GM13977 (cell line): ENCODE measurements at regions not wholly inside any gene's neighbourhood (a gene's known extent, or its start where the extent isn't known, plus 50 kb on each side); places are given as distances from the start of the nearest gene placed in this dataset.
"Not testable (repeated sequence)": the region's sequence is repeated elsewhere in the genome, so short reads cannot be mapped to it uniquely, and the experiment has no call there.

ENCODE experiments used
- DNase-seq: peaks from one replicate; pipeline ENCODE4 v3.0.0; 2012; ENCODE audit warnings: low spot score
- in situ Hi-C: fragments of 300-500 bp; cut with MboI; formaldehyde crosslinking; loops from one replicate; pipeline ENCODE4 v1.12.0; 2022; ENCODE audit warnings: low sequenced_read_pairs, low pct_unique_long_range_greater_than_20kb, mixed read lengths, inconsistent platforms; ENCODE audit not compliant: unreplicated experiment
- TF ChIP-seq, protein P1 (sequence below): IDR thresholded peaks from 2 replicates; pipeline ENCODE4 v1.5.1; 2012; ENCODE audit warnings: mild to moderate bottlenecking, control low read depth; ENCODE audit not compliant: insufficient read depth; ENCODE audit errors: extremely low read depth, missing control alignments

DNA sequence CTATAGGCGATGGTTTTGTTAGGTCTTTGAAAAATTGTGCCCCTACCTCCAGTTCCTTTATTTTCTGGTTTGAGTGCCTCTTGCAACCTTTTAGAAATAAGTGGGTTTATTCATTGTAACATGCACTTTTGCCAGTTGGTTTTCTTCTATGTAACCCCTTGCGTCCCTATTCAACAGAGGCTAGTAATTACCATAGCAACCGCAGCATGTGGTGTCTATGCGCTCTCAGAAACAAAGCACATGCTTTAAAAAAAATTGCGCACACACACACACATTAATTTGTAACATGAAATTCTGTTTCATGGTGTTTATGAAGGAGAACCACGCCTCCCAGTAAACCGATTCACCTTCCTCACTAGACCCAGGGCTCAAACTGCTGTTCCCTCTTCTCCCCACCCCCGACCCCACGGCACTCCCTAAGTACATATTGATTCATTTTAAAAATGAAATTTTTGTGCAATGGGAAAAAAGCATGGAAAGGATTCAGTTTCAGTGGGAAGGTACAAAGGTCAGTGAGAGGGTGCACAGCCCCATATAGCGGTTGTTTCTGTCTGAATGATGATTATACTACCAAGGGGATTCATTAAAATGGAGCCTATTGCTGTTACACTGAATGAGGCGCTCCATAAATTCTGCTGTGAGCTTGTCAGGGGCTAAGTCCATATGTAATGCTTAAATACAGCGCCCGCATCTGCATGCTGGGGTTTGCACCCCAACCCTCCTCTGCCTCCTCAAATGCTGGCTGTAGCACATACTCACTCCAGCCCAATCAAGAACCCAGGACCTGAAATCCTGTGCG is 206.9 kb downstream of the ICOS start:
- TF ChIP-seq, protein P1, sequence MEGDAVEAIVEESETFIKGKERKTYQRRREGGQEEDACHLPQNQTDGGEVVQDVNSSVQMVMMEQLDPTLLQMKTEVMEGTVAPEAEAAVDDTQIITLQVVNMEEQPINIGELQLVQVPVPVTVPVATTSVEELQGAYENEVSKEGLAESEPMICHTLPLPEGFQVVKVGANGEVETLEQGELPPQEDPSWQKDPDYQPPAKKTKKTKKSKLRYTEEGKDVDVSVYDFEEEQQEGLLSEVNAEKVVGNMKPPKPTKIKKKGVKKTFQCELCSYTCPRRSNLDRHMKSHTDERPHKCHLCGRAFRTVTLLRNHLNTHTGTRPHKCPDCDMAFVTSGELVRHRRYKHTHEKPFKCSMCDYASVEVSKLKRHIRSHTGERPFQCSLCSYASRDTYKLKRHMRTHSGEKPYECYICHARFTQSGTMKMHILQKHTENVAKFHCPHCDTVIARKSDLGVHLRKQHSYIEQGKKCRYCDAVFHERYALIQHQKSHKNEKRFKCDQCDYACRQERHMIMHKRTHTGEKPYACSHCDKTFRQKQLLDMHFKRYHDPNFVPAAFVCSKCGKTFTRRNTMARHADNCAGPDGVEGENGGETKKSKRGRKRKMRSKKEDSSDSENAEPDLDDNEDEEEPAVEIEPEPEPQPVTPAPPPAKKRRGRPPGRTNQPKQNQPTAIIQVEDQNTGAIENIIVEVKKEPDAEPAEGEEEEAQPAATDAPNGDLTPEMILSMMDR = no peak
- in situ Hi-C loops = no loop called here

DNA sequence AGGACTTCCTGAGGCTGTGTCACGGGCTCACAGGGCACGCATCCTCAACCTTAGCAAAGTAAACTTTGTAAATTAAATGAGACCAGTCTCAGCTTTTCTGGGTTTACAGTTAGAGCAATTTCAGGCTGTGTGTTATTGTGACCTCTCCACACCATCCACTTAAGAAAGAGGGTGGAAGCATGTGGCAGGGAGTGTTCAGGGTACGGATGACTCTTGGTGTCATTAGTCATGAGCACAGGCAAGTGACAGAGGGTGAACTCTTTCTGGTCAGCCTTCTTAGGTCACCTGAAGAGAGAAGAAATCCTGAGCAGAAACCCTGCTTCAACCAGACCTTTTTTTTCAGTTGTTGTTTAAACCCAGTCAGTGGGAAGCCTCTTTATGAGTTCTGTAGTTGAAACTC is 207.9 kb downstream of the ICOS start:
- DNase-seq = no peak
- TF ChIP-seq, protein P1 = no peak
- in situ Hi-C loops = no loop called here

More for the DNA sequence above, 206.9 kb downstream of the ICOS start:
- DNase-seq = no peak

DNA sequence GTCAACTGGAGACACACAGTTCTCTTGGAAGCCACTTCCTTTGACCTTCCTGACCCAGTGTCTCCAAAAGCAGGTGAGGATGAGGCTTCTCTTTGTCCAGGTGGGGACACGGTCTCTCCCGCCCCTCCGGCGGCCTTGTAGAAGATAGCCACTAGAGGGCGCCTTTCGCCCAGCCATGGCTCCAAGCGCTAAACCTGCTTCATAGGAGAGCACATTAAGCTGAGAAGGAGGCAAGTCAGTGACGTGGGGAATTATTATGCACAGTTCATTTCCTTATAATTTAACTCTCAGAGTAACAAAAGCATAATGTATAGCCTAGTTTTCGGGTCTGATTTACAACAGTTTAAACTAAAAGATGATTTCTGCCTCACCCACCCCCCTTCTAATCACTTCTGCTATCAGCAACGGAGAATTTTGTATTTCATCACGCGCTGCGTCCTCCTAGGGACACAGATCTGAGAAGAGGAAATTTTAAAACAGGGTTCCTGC is 208.7 kb downstream of the ICOS start:
- TF ChIP-seq, protein P1 = peak; percentile 97
- in situ Hi-C loops = no loop called here
- DNase-seq = peak; percentile 58

DNA sequence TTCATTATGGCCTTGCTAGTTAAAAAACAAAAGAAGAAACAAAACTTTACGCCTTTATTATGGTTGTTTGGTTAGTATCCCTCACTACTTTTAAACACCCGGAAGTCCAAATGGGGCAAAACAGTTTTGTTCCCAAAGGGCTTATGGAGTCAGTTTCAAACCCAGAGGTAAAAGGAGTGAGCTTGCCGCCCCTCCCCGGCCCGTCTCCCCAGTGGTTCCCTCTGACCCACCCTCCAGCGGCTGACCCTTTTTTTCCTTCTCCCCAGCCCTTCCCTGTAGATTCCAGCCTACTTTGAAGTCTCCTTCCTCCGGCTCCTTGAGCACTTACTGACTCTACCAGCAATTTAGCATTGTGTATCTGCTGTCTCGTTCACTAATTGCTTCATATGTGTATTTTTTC is 209.2 kb downstream of the ICOS start:
- in situ Hi-C loops = no loop called here
- TF ChIP-seq, protein P1 = no peak
- DNase-seq = no peak

DNA sequence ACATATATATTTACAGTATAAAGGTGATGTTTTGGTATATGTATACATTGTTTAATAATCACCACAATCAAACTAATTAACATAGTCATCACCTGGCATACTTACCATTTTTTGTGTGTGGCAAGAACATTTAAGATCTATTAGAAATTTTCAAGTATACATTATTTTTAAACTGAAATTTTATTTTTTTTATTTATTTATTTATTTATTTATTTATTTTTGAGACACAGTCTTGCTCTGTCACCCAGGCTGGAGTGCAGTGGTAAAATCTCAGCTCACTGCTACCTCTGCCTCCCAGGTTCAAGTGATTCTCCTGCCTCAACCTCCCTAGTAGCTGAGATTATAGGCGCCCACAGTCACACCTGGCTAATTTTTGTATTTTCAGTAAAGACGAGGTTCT is 210.5 kb downstream of the ICOS start:
- DNase-seq, in situ Hi-C loops: not testable (repeated sequence)

DNA sequence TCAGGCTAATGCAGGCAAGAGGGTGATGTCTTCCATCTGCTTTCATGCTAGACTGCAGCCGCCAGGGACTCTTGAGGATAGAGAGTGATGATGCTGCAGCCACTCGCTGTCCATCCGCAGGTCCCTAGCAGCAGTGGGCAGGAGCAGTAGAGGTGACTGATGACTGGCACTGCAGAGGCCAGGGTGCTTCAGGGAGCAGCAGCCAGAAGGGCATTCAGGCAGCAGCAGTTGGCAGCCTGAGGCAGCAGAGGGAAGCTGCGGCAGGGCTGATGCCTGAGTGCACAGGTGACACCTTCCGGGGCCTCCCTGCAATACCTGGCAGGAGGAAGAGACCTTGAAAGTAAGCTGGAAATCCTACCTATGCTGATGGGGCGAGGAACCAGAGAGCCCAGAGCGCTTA is 214.2 kb downstream of the ICOS start:
- in situ Hi-C loops = no loop called here
- TF ChIP-seq, protein P1 = no peak
- DNase-seq = no peak

DNA sequence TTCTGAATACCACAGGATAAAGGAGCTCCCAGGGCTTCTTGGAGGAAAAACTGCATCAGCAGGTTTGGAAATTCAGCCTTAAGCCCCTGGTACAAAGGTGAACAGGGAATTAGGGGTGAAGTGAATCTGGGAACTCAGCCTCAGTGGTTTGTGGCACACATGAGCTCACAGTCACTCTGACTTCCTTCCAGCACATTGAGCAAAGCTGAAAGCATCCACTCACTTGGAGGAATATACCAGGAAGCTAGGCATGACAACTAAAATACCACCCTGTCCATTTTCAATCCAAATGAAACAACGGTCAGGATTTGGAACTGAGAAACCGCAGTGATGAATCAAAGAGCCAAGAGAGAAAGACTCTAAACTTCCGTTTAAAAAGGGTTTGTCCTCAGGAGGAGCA is 216.1 kb downstream of the ICOS start:
- TF ChIP-seq, protein P1 = no peak
- in situ Hi-C loops = no loop called here
- no peak for DNase-seq
